PC-3 (cell line): ENCODE measurements at regions not wholly inside any gene's neighbourhood (a gene's known extent, or its start where the extent isn't known, plus 50 kb on each side); places are given as distances from the start of the nearest gene placed in this dataset.

Source experiments
- EZH2 ChIP-seq: fragments of 300-600 bp; sonication (generic); IDR thresholded peaks from one replicate; pipeline ENCODE4 v1.6.1; 2017; ENCODE audit warnings: antibody characterized with exemption, mild to moderate bottlenecking, low read length; ENCODE audit not compliant: unreplicated experiment
- EZH2phosphoT487 ChIP-seq: fragments of 300-600 bp; sonication (generic); IDR thresholded peaks from 2 replicates; pipeline ENCODE4 v1.6.1; 2018; ENCODE audit warnings: mild to moderate bottlenecking, antibody characterized with exemption, low read length, borderline replicate concordance
- TF ChIP-seq, protein P1 (sequence below): fragments of 300-600 bp; sonication (generic); conservative IDR thresholded peaks from 2 replicates; pipeline ENCODE4 v1.5.1; 2017; ENCODE audit warnings: antibody characterized with exemption, low read depth, mild to moderate bottlenecking, low read length

DNA sequence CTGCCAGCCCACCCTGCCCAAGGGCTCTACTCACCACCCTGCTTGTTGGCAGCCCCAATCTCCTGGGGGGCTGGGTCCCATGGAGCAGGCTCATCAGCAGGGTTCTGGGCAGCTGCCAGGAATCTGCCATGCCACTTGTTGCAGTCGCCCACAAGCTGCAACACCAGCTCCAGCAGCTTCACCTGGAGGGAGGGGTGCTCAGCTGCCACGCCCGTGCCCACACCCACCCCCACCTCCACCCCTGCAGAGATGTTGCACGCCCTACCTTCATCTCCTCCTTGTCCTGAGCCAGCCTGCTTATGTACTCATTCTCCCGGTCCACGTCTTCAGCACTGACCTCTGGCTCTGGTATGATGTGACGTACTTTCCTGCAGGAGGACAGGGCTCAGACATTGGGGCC is 77.9 kb upstream of the C2CD4B start:
- TF ChIP-seq, protein P1, sequence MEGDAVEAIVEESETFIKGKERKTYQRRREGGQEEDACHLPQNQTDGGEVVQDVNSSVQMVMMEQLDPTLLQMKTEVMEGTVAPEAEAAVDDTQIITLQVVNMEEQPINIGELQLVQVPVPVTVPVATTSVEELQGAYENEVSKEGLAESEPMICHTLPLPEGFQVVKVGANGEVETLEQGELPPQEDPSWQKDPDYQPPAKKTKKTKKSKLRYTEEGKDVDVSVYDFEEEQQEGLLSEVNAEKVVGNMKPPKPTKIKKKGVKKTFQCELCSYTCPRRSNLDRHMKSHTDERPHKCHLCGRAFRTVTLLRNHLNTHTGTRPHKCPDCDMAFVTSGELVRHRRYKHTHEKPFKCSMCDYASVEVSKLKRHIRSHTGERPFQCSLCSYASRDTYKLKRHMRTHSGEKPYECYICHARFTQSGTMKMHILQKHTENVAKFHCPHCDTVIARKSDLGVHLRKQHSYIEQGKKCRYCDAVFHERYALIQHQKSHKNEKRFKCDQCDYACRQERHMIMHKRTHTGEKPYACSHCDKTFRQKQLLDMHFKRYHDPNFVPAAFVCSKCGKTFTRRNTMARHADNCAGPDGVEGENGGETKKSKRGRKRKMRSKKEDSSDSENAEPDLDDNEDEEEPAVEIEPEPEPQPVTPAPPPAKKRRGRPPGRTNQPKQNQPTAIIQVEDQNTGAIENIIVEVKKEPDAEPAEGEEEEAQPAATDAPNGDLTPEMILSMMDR = no peak
- TF ChIP-seq EZH2 (no peak), EZH2phosphoT487 (no peak)
